K562 (cell line): ENCODE measurements at regions not wholly inside any gene's neighbourhood (a gene's known extent, or its start where the extent isn't known, plus 50 kb on each side); places are given as distances from the start of the nearest gene placed in this dataset.

Experiments
- ADNP ChIP-seq: fragments of 200-800 bp; sonication (Bioruptor generic); IDR thresholded peaks from 2 replicates; pipeline ENCODE4 v1.6.1; 2016; ENCODE audit warnings: missing genetic modification characterization, missing compliant biosample characterization
- C11orf30 ChIP-seq: fragments of 450-650 bp; IDR thresholded peaks from 2 replicates; pipeline ENCODE4 v1.6.1; 2016; ENCODE audit warnings: low read depth, mild to moderate bottlenecking
- CHD7 ChIP-seq: fragments of 200-600 bp; sonication (generic); IDR thresholded peaks from one replicate; pipeline ENCODE4 v1.6.1; 2012; ENCODE audit warnings: mild to moderate bottlenecking, low read depth, low read length, inconsistent platforms
- IRF1 ChIP-seq: sonication (generic); formaldehyde crosslinking; IDR thresholded peaks from 2 replicates; pipeline ENCODE4 v1.8.0; 2022; ENCODE audit warnings: missing genetic modification reagents, mild to moderate bottlenecking, borderline replicate concordance

- TF ChIP-seq CHD7 (no peak), IRF1 (no peak), C11orf30 (no peak), ADNP (tag) (no peak)
Observed at GRCh38 chr14:55744321-55744720, 164.3 kb downstream of the KTN1 start (continued).
